WERI-Rb-1 (cell line): ENCODE measurements at regions not wholly inside any gene's neighbourhood (a gene's known extent, or its start where the extent isn't known, plus 50 kb on each side); places are given as distances from the start of the nearest gene placed in this dataset.
"Not testable (repeated sequence)": the region's sequence is repeated elsewhere in the genome, so short reads cannot be mapped to it uniquely, and the experiment has no call there.

Experiments
- DNase-seq: peaks from one replicate; pipeline ENCODE4 v3.0.0-alpha.2; 2020
- H3K27ac ChIP-seq: fragments of 250-450 bp; sonication (Bioruptor Pico); 2 replicates; pipeline ENCODE4 v1.5.1; 2020; ENCODE audit warnings: mild to moderate bottlenecking, moderate library complexity
- H3K27me3 ChIP-seq: fragments of 250-450 bp; sonication (Bioruptor Pico); 2 replicates; pipeline ENCODE4 v1.5.1; 2021; ENCODE audit warnings: mild to moderate bottlenecking, low read depth, moderate library complexity; ENCODE audit not compliant: insufficient read depth, severe bottlenecking
- H3K36me3 ChIP-seq: fragments of 250-450 bp; sonication (Bioruptor Pico); 2 replicates; pipeline ENCODE4 v1.5.1; 2020; ENCODE audit warnings: mild to moderate bottlenecking, moderate library complexity
- H3K4me3 ChIP-seq: 2 replicates; pipeline ENCODE4 v1.5.1; 2011; ENCODE audit warnings: low read depth, mild to moderate bottlenecking, control low read depth, low read length
- H3K9me3 ChIP-seq: fragments of 250-450 bp; sonication (Bioruptor Pico); 2 replicates; pipeline ENCODE4 v1.5.1; 2021; ENCODE audit warnings: mild to moderate bottlenecking, moderate library complexity; ENCODE audit not compliant: severe bottlenecking
- TF ChIP-seq, protein P1 (sequence below): IDR thresholded peaks from 2 replicates; pipeline ENCODE4 v1.5.1; 2011; ENCODE audit warnings: low read depth, mild to moderate bottlenecking, control low read depth, inconsistent platforms, low read length

DNA sequence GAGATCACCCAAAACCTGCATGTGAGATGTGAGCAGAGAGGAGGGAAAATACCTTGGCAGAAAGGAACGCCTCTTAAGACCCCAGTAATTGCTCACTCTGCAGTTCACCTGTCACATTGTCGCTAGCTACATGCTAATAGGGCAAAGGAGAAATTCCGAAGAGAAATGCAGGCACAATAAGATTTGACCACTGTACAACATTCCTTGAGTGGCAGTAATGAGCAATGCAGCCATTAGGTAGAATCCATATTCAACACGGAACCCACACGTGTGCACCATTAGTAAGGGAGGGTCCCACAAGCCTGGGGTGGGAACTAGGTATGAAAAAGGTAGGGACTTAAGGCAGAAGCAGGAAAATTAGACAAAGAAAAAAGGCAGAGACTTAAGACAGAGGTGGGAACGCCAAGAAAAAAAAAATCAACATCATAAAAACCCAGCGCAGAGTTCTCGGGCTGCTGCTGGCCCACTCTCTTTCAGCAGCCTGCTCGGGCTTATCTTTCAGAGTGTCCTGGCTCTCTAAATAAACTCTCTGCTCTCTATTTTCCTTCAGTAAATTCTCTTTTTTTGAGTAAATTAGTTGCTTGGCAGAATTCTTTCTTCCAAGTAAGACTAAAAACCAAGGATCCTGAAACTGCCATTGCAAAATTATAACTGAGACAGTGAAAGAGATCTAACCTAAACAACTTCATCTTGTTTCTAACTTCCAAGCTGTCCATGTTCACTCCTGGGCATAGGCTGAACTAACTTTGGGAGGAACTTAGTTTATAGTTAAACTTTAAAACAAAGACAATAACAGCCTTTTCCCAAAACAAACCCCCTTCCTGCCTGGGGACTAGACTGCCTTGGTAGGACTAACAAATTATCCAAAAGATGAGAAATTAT lies 116.5 kb downstream of the CD24 start:
- H3K27ac ChIP-seq: no peak overlapping the region

DNA sequence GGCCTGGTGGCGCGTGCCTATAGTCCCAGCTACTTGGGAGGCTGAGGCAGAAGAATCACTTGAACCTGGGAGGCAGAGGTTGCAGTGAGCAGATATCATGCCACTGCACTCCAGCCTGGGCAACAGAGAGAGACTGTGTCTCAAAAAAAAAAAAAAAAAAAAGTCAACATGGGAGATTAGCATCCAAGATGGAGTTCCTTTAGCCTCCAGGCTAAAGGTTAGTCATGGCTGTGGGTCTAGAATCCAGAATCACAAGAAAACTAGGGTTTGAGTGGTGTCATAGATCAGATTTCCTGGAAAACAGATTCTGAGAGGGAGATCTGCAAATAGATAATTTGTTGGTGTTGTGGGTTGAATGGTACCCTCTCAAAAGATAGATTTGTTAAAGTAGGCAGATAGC lies 117.2 kb downstream of the CD24 start:
- not testable (repeated sequence) for DNase-seq, H3K4me3 ChIP-seq, H3K9me3 ChIP-seq, H3K27ac ChIP-seq, H3K36me3 ChIP-seq, H3K27me3 ChIP-seq

More for the DNA sequence above, 116.5 kb downstream of the CD24 start:
- Histone ChIP-seq H3K4me3 (no peak overlapping the region), H3K36me3 (no peaks in the 10 kb centered on the region), H3K9me3 (peaks cover 4% of the 10 kb centered on the region), H3K27me3 (no peaks in the 10 kb centered on the region)
- TF ChIP-seq, protein P1, sequence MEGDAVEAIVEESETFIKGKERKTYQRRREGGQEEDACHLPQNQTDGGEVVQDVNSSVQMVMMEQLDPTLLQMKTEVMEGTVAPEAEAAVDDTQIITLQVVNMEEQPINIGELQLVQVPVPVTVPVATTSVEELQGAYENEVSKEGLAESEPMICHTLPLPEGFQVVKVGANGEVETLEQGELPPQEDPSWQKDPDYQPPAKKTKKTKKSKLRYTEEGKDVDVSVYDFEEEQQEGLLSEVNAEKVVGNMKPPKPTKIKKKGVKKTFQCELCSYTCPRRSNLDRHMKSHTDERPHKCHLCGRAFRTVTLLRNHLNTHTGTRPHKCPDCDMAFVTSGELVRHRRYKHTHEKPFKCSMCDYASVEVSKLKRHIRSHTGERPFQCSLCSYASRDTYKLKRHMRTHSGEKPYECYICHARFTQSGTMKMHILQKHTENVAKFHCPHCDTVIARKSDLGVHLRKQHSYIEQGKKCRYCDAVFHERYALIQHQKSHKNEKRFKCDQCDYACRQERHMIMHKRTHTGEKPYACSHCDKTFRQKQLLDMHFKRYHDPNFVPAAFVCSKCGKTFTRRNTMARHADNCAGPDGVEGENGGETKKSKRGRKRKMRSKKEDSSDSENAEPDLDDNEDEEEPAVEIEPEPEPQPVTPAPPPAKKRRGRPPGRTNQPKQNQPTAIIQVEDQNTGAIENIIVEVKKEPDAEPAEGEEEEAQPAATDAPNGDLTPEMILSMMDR: no peak
- no peak for DNase-seq

DNA sequence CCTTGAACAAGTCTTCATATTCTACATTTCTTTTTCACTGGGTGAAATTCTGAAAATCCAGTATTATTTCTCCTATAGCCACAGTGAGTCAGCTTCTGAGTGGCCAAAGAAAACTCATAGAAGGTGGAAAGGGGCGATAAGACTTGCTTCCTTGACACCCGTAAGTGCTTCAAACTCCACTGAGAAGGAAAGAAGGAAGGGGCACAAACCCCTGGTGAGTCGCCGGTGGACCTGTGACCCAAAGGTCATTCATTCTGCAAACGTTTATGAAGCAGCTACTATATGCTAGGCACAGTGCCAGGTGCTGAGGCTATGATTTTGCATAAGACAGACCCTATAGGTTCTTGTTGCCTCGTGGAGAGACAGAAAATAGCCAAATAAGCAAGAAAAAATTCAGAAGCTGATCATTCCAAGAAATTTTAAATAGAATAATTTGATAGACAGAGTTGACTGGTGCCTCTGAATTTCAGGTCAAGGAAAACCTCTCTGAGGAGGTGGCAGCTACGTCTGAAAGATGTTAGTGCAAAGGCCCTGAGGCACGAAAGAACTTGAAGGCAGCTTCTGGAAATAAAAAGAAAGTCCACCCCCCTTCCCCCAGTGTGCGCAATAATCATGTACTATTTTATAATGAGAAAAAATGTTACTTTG lies 118.2 kb downstream of the CD24 start:
- Histone ChIP-seq H3K9me3 (no peaks in the 10 kb centered on the region), H3K27ac (no peak overlapping the region), H3K36me3 (no peaks in the 10 kb centered on the region), H3K4me3 (no peak overlapping the region), H3K27me3 (no peaks in the 10 kb centered on the region)
- TF ChIP-seq, protein P1: no peak
- DNase-seq: no peak

DNA sequence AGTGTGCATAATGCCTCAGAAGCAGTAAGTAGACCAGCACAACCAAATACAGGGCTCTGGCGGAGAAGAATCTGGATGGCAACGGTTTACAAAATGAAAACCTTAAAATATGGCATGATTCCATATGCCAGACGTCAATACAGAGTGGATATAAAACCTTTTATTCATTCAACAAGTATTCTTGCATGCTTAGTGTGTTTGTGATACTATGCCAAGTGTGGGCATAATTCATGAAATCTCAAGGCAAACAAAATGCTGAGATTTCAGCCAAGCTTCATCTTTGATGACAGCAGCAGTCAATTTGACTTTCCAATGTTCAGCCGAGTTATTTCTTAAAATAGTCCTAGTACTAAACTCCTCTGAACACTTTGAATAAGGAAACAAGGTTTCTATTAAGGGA lies 119.4 kb downstream of the CD24 start:
- H3K4me3 ChIP-seq: no peak overlapping the region
- no peak overlapping the region for H3K27ac ChIP-seq
- no peaks in the 10 kb centered on the region for H3K36me3 ChIP-seq
- H3K9me3 ChIP-seq: no peaks in the 10 kb centered on the region
- DNase-seq: no peak
- TF ChIP-seq, protein P1: no peak
- H3K27me3 ChIP-seq: no peaks in the 10 kb centered on the region

DNA sequence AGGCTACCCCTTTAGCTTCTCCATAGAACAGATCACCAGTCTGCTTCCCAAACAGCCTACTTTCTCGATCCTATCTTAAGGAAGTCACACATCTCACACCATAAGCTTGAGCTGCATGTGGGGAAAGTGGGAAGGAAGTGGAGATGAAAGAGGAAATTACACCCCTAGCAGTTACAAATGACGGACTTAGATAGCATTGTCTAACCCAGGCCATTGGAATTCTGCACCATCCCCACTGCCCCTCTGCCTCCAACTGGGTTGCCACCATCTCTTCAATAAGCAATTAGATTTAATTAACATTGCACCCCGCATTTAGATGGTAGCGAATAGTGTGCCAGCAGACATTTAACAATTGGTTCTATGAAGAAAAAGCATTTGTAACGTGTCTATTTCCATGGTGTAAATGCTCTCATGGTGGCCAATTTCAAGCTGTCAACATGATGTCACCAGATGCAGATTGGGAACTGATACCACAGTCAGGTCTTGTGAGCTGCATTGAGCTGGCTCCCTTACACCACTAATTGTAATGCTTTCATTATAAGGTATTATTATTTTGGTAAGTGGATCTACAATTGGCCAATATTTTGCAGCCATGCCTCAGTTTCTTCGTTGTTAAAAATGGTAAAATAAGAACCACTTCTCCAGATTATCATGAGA lies 124.7 kb downstream of the CD24 start:
- no peak for DNase-seq
- TF ChIP-seq, protein P1: no peak
- Histone ChIP-seq H3K9me3 (no peaks in the 10 kb centered on the region), H3K36me3 (no peaks in the 10 kb centered on the region), H3K4me3 (no peak overlapping the region), H3K27ac (no peak overlapping the region), H3K27me3 (no peaks in the 10 kb centered on the region)

DNA sequence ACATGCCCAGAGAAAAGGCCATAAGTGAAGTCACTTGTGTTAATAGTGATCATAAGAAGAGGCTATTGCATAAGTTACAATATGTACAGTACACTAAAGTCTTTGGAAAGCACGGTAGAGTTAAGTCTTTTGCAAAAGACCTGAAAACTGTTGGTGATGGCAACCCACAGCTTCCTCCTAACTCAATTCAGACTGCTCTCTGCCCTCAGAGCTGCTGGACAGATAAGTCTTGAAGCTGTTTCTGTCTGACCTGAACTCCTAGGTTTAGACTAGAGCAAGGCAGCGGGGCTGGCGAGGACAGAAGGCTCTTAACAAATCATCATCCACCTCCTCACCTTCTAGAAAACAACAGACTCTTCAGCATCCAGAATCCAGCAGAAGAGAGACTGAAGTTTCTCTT lies 125.4 kb downstream of the CD24 start:
- Histone ChIP-seq H3K27me3 (no peaks in the 10 kb centered on the region), H3K4me3 (no peak overlapping the region), H3K9me3 (no peaks in the 10 kb centered on the region), H3K36me3 (no peaks in the 10 kb centered on the region), H3K27ac (no peak overlapping the region)
- DNase-seq: no peak
- TF ChIP-seq, protein P1: no peak
